Amygdala (tissue), 56 donors: ENCODE measurements at regions not wholly inside any gene's neighbourhood (a gene's known extent, or its start where the extent isn't known, plus 50 kb on each side); places are given as distances from the start of the nearest gene placed in this dataset.
A peak's percentile ranks its signal among the peaks of the same experiment; 100 is the strongest.
"Not testable (repeated sequence)": the region's sequence is repeated elsewhere in the genome, so short reads cannot be mapped to it uniquely, and the experiment has no call there.

Source experiments
- DNase-seq, 56 donors: peaks; one replicate each; lab custom pipeline; 2025; lab: John Stamatoyannopoulos, UW

DNA sequence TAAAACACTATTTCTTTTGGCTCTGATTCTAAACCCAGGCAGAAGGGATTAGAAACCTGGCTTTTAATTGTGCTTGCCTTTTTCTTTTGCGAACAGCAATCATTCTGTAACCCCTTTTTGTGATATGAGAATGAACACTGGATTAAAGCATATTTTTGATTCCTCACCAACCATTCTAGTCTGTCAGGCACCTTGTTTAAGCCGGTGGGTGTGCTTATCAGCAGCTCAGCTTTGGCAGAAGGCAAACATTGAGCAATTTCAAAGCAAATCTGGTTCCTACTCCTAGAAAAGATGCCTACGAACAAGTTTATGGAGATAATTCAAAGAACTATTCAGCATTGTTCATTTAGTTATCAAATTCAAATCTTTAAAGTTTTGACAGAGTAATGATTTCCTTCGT lies 265.1 kb upstream of the FAM241A start:
- no peak for DNase-seq

DNA sequence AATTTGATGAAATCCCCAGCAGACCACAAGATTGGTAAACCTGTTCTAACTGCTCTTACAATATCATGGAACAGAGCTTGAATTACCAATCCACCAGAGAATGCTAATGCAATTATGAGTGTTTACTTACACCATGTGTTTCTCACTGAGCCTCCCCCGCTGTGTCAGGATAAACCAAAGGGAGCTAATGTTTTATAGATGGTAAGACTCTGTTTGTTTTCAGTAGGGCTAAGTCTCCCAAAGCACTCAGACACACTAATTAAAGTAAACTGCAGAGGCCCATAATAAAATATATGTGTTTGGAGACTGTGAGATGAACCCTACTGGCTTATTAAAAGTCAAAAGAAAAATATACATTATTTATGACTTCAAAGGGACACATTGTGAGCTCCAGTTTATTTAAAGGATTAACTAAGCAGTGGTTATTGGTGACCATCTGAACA lies 261.7 kb upstream of the FAM241A start:
- no peak for DNase-seq

DNA sequence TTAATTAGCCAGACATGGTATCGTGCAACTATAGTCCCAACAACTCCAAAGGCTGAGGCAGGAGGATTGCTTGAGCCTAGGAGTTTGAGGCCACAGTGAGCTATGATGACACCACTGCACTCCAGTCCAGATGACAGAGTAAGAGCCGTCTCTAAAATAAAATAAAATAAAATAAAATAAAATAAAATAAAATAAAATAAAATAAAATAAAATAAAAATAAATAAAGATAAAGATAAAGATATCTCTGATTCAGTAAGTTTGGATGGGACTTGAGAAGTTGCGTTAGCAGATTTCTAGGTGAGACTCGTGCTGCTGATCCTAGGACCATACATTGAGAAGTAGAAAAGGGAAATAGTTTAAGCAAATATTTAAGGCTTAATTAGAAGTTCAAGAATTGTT lies 254.8 kb upstream of the FAM241A start:
- DNase-seq, result no peak

DNA sequence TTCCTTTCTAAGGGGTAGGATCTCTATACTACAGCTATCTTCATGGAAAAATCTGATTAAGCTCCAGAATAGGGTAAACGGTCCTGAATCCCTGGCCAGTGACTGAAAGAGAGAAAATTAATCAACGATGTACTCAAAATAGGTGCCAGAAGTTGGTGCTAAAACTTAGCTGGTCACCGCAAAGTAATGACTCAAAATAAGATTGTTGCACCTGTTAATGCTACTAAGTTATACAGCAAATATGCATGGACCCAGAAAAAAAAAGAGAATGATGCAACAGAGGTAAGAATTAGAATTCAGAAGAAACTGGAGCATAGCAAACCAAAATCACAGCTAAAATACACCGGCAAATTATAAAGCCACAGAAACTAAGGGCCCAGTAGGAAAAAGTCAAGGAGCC lies 239.7 kb upstream of the FAM241A start:
- no peak for DNase-seq

DNA sequence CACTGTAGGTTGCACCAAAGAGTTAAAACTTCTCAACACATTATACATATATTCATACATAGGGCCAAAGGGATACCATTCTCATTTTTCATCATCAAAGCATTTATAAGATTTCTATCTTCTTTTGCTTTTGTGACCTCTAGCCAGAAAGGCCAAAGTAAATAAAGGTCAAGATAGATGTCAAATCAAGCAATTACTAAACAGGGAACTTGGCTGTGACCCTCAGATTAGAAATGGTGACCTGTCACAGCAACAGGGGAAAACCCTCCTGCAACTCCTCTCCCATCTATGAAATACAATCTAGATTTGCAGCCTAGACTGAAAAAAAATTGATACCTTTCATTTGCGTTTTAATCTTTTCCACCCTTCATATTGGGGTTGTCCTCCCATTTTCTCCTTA lies 225.6 kb upstream of the FAM241A start:
- no peak for DNase-seq

DNA sequence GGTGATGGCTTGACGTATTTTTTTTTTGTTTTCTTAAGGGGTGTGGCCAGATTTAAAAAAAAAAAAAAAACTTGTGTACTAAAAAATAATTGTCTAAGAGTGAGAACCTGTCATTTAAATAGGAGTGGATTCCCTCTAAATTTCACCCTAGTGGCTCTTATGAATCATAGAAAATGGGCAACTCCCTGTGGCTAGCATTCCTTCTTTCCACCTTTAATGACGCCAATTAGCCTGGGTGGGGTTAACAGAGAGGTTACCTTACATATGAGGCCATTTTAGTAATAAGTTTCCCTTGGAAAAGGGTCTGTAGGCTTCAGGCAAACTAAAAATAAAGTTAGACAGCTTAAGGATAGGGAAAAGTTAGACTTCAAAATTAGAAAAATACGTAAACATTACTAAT lies 223.5 kb upstream of the FAM241A start:
- DNase-seq, result no peak

DNA sequence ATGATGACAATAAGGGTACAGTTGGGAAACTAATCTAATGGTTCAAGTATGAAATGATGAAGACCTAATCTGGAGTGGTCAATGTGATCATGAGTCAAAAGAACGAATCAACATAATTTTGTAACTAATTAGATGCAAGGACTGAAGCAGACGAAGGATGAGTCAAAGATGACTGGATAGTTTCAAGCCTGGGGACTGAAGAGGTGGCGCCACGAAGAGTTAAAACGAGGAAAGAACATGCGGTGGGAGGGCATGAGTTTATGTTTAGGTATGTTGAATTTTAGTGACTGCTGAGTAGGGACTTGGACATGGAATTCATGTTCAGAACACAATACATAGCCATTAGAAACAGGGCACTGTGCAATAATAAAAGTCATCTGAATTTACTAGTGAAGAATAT lies 221.5 kb upstream of the FAM241A start:
- DNase-seq, result no peak

DNA sequence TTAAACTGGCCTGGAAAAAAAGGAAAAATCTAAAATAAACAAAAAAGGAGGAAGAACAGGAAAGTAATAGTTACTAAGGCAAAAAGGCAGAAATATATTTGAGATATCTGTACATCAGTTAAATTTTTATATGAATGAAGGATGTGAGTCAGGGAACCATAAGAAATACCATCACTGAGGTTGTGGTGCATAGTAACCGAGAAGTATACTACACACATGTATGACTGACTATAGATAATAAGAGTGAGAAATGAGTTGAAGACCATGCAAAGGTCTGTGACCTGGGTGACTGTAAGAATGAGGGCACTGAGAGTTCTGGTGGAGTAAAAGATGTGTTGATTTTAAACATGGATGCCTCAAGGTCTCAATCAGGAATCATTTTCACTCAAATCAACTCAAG lies 220.6 kb upstream of the FAM241A start:
- no peak for DNase-seq

DNA sequence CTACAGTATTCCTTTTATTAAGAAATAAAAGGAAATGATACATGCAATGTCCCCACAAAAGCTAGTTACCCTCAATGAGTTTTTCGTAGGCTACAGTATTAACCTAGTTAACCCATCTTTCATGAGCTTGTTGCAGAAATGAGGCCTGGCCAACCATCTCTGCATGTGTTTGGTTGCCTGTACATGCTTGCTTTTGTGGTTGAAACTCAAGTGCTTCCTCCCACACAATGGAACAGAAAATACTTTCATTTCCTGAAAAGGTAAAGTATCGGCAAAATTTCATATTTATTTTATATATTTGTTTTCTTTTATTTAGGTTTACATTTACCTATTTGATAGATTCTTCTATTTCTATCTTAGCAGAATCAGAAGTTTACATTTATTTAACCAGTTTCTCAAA lies 214.6 kb upstream of the FAM241A start:
- no peak for DNase-seq

DNA sequence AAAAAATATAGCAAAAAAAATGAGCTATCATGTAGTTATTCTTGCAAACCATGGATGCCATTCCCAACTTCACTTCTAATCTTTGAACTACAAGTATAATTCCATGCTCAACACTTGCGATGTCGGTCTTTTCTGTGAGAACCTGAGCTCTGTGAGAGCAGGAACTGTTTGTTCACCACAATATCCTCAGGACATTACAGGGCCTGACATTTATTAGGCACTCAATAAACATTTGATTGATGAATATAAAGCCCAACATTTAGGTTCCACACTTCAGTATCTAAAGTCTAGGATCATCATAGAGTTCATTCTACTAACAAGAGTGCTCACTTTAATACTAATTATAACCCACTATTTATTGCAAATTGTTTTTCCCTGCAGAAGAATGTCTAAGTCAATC lies 211.6 kb upstream of the FAM241A start:
- DNase-seq, result no peak

DNA sequence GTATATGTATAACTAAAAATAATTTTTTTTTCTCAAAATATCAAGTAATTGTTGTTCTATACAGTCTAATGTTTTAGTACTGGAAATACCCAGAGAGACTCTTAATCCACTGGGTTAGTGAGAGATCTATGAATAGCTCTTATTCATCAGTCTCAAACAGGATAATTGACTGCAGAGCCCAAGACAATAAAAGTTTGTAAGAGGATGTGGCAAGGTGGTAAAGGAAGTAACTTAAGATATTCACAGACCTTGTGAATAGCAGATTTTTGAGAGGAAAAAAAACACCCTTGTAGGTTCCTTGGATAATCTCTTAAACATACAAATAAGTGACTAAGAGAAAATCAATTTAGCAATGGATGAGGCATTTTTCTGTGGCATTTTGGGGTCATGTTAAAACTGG lies 210.9 kb upstream of the FAM241A start:
- no peak for DNase-seq

DNA sequence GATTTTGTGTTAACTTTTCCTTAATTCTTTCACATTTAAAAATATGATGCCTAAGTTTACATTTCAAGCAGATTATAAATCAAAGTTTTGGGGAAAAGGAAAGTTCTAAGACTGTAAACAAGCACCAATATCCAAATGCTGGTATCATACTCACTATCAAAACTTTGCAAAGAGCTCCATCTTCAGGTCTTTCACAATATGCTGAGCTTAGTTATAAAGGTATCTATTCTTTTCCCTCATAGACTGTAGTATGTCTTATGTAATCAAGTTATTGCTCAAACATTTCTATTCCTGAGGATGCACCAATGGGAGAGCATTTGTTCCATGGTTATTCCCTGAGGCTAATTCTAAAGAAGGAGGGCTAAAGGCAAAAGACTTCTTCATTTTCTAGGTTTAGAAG lies 207.9 kb upstream of the FAM241A start:
- DNase-seq, result no peak

DNA sequence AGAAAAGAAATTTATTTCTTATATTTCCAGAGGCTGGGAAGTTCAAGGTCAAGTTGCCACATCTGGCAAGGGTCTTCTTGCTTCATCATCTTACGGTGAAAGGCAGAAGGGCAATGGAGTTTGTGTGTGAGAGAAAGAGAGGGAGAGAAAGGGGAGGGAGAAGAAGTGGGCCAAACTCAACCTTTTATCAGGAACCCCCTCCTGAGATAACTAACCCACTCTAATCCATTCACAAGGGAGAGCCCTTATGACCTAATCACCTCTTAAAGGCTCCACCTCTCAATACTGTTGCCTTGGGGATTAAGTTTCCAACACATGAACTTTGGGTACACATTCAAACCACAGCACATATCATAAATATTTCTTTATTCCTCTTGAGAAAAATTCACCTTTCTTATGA lies 203.3 kb upstream of the FAM241A start:
- DNase-seq, result no peak

DNA sequence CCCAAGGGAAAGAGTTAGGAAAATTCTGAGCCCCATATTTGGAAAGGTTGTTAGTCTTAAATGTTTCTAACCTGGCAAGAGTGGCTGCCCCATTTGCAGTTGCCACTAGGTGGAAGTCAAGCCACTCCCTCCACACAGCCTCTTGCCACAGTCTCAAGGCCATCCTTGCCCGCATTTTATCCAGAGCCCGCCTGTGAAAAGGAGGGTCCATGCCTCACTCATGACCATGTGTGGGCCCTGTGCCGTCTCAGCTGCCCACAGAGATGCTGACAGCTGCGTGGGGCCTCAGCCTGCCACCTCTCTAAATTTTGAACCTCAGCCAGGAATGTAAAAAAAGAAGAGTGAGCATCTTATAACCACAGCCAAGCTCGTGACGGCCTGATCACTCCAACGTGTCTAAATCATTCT lies 201.5 kb upstream of the FAM241A start:
- DNase-seq, result peak in 2 of 56 donors; percentile 0 to 2

DNA sequence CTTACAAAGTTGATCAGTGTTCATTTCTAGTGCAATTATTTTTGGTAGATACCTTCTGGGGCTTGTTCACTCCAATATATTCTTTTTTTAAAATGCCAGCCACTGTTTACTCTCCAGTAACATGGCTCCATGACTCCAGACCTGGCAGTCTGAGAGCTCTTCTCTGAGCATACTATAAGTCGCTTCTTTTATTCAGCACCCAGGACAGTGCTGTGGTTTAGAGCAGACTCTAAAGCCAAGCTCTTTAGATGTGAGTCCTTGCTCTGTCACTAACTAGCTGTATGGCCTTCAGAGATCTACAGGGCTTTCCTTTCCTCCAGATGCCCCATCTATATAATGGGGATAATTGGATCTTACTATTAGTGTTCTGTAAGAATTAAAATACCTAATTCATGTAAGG lies 200.2 kb upstream of the FAM241A start:
- no peak for DNase-seq

DNA sequence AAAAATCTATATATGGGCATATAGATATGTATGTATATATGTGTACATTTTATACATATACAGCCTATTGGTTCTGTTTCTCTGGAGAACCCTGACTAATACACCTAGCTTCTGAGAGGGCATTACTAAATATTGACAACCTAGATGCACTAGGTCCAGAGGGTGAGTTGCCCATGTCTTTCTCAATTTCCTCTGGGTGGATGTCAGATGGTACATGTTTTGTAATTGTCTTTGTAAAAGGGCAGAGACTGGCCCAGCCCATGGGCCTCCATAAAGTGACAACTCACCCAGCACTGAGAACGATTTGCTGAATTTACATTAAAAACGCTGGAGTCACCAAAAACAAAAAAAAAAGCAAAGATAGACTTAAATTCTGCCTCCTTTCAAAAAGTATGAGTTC lies 198.5 kb upstream of the FAM241A start:
- no peak for DNase-seq

DNA sequence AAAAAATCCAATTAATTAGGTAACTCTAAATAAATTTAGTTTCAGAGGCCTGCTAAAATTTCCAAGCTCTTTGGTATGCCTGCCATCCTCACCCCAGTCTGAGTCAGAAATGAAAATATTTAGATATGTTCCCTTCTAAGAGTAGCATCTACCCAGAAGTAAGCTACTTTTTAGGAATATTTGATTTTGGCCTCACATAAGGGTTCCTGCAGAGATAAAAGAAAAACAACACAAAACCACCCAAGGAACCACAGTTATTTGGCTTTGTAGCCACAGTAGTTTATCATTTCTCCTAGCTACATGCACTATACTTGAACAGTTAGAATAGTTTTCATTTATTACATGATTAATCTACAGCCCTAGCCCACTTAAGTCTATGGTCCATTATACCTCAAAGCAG lies 192.6 kb upstream of the FAM241A start:
- DNase-seq, result no peak

DNA sequence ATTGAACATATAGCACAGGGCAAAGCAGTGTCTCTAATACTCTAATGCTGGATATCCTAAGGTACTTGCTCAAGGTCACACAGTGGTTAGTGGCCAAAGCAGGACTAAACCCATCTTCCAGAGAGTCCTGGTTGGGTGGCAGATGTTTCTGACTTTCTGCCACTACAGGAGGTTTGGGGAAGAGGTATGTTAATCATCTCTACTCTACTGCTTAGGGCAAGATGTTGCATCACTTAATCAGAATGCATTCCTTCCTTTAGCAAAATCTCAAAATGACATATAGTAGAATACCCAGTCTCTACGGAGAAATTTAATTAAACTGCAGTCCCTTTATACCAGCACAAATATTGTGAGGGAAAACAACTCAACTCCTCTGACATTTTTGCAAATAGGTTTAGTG lies 190.7 kb upstream of the FAM241A start:
- DNase-seq, result no peak

DNA sequence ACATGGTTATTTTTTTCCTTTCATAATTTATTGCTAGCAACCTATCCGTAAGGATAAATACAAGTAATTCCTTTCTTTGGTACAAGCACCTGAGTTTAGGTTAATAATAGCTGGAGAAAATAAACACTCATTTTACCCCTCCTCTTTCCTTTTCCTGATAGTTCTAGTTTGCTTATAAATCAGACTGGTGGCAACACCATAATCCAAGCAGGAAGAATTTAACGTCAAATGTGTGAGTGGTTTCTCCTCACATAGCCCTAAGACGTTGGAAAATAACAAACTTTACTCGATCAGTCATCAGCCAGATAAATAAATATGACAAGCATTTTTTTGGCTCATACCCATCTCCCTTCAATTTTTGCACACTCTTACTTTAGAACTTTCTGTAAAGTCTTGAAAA lies 190.3 kb upstream of the FAM241A start:
- DNase-seq, result no peak

DNA sequence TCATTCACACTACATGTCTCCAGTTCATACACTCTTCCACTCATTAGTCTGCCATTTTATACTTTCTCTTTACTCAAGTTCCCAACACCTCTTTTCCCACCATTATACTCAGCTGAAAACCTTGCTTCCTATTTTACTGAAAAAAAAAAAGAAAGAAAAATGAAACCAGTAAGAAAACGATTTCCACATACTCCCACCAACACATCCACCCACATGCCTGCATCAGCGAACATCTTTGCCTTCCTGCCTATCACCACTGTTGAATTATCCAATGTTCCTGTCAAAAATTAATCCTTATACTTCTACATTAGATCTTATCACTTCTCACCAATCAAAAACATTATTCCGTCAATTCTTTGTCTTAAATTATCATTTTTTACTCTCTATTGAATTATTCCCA lies 188.1 kb upstream of the FAM241A start:
- DNase-seq, result no peak

DNA sequence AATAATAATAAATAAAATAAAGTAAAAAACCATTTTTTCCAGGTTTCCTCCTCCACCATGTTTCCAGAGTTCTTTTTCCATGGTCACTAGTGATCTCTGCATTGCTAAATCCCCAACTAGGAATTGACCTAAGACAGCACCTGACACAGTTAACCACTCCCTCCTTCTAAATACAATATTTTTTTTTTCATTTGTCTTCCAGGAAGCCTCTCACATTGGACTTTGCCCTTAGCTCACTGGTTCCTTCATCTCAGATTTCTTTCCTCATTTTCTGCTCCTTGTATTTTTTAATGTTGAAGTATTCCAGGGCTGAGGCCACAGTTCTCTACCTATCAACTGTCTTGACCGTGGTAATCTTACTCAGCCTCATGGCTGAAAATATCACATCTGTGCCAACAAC lies 187.3 kb upstream of the FAM241A start:
- no peak for DNase-seq

DNA sequence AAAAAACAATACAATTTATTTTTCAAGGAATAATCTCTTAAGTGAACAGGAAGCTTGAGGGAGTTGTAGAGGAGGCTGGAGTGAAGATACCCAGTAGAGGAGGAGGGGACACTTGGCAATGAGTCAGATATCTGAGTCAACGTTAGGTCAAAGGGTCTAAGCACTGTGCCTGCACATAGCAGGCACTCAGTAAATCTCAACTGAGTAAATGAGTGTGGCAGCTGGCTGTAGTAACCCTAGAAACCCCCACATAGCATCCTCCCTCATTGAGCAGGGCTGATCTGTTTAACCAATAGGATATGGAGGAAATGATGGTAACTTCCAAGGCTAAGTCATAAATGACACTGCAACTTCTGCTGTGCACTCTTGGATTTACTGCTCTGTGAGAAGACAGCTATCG lies 186.0 kb upstream of the FAM241A start:
- no peak for DNase-seq

DNA sequence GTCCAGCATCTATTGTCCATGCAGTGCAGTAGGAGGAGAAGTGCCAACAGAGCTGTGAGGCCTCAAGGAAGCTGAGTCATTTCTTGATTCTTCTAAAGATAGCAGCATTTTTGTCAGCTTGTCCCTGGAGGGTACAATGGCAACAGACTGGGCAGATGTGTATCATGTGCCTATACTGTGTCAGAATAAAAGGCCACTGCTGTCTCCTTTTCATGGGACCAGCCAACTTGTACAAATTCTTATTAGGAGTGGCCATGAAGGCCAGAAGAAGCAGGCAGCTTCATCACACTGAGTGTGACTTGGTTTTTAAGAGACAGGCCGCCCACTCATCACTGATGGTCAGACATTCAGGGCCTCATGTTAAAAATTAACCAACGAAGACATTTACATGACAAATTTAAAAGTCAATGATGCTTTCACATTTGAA lies 185.0 kb upstream of the FAM241A start:
- no peak for DNase-seq

DNA sequence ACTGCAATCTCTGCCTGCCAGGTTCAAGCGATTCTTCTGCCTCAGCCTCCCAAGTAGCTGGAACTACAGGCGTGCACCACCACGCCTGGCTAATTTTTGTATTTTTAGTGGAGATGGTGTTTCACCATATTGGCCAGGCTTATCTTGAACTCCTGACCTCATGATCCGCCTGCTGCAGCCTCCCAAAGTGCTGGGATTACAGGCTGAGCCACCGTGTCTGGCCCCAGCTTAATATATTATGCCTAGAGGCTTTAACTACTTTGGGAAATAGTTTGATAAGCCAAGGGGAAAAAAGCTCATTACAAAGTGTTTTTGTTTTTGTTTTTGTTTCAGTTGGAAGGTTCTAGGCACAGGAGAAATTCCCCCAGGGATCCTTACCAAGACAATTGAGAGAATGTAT lies 184.2 kb upstream of the FAM241A start:
- DNase-seq, result not testable (repeated sequence)
